Ascending aorta (tissue), 2 donors: ENCODE measurements at regions not wholly inside any gene's neighbourhood (a gene's known extent, or its start where the extent isn't known, plus 50 kb on each side); places are given as distances from the start of the nearest gene placed in this dataset.

Experiments used
- DNase-seq, 2 donors: peaks; one replicate each; pipeline ENCODE4 v3.0.0-alpha.2; 2019; ENCODE audit warnings: low spot score in 2 of 2
- H3K27ac ChIP-seq, 2 donors: fragments of 200-600 bp; sonication (generic); one replicate each; pipeline ENCODE4 v1.5.1; 2016 to 2017; ENCODE audit warnings: mild to moderate bottlenecking in 1 of 2
- H3K27me3 ChIP-seq: fragments of 200-600 bp; sonication (generic); one replicate; pipeline ENCODE4 v1.5.1; 2017
- H3K36me3 ChIP-seq, 2 donors: fragments of 200-600 bp; sonication (generic); one replicate each; pipeline ENCODE4 v1.5.1; 2016
- H3K4me1 ChIP-seq, 2 donors: fragments of 200-600 bp; sonication (generic); one replicate each; pipeline ENCODE4 v1.5.1; 2016 to 2017; ENCODE audit warnings: mild to moderate bottlenecking in 1 of 2
- H3K4me3 ChIP-seq, 2 donors: fragments of 200-600 bp; sonication (generic); one replicate each; pipeline ENCODE4 v1.5.1; 2016 to 2017; ENCODE audit warnings: mild to moderate bottlenecking in 1 of 2
- H3K9me3 ChIP-seq, 2 donors: fragments of 200-600 bp; sonication (generic); one replicate each; pipeline ENCODE4 v1.5.1; 2016
- intact Hi-C: fragments of 100-400 bp; cut with DNase I; formaldehyde crosslinking; loops from one replicate; pipeline ENCODE4 v1.15.1; 2023
- TF ChIP-seq, protein P1 (sequence below), 3 experiments: fragments of 200-600 bp in 2 of 3; fragments of 450-650 bp in 1 of 3; sonication (generic) in 2 of 3; IDR thresholded peaks; one replicate each; pipeline ENCODE4 v1.5.1; 2016 to 2019; ENCODE audit warnings: antibody characterized with exemption in 3 of 3, mild to moderate bottlenecking in 1 of 3, moderate library complexity in 1 of 3

DNA sequence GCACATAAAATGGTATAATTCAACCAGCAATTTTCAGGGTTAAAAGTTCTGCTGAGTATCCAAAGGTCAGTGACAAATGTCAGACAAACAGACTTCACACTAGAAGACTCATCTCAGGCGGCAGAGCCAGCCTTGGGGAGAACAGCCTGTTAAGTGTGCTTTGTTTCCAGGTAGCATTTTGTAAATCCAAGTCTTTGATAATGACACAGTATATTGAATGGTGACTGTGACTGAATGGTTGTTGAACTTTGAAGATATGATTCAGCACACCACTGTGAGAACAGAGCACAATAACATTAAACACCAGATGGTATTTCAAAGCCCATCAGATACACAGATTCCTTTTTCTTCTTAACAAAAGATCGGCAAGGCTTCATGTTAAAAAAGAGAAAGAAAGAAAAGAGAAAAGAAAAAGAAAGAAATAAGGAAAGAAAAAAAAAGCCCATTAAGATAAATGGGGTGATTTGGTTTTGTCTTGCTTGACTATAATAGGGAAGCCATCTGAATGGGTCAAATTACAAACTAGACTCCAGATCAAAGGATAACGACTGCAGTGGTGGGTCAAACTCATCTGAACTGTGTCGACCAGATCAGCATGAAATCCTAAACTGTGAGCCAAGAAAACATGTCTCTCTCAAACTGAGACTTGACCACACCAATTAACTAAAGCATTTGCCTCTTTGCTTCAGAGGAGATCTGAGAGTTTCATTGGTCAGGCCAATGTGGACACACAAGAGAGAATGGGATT lies 313.0 kb upstream of the ZNF608 start:
- Histone ChIP-seq H3K4me1 (peaks cover 0 to 5% of the 10 kb centered on the region in 2 donors), H3K36me3 (no peaks in the 10 kb centered on the region), H3K27ac (no peak overlapping the region), H3K27me3 (no peaks in the 10 kb centered on the region), H3K4me3 (no peak overlapping the region), H3K9me3 (no peaks in the 10 kb centered on the region)
- intact Hi-C loops, result no loop called here
- DNase-seq, result no peak
- TF ChIP-seq, protein P1, sequence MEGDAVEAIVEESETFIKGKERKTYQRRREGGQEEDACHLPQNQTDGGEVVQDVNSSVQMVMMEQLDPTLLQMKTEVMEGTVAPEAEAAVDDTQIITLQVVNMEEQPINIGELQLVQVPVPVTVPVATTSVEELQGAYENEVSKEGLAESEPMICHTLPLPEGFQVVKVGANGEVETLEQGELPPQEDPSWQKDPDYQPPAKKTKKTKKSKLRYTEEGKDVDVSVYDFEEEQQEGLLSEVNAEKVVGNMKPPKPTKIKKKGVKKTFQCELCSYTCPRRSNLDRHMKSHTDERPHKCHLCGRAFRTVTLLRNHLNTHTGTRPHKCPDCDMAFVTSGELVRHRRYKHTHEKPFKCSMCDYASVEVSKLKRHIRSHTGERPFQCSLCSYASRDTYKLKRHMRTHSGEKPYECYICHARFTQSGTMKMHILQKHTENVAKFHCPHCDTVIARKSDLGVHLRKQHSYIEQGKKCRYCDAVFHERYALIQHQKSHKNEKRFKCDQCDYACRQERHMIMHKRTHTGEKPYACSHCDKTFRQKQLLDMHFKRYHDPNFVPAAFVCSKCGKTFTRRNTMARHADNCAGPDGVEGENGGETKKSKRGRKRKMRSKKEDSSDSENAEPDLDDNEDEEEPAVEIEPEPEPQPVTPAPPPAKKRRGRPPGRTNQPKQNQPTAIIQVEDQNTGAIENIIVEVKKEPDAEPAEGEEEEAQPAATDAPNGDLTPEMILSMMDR (IDR thresholded peaks at IDR 0.05), result no peak

DNA sequence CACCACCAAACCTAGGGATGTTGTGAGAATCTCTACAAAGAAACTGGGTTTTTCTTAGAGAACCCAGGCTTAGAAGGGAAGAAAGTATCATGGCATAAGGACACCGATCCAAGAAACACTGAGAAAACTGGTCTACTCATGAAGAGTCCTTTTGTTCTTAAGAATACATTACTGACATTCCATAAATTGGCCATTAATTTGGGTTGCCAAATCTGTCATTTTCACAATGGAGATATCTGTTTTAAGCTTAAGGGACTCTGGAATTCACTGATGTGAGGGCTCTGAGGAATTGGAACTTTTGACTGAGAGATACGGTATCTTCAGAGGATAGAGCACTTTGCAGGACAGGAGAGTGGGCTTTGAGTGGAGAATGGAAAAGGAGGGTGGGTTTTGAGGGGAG lies 315.3 kb upstream of the ZNF608 start:
- Histone ChIP-seq H3K4me1 (peaks cover 0 to 3% of the 10 kb centered on the region in 2 donors), H3K9me3 (no peaks in the 10 kb centered on the region), H3K4me3 (no peak overlapping the region), H3K27me3 (no peaks in the 10 kb centered on the region), H3K36me3 (no peaks in the 10 kb centered on the region), H3K27ac (no peak overlapping the region)
- TF ChIP-seq, protein P1 (IDR thresholded peaks at IDR 0.05), result no peak
- intact Hi-C loops, result no loop called here
- no peak for DNase-seq

DNA sequence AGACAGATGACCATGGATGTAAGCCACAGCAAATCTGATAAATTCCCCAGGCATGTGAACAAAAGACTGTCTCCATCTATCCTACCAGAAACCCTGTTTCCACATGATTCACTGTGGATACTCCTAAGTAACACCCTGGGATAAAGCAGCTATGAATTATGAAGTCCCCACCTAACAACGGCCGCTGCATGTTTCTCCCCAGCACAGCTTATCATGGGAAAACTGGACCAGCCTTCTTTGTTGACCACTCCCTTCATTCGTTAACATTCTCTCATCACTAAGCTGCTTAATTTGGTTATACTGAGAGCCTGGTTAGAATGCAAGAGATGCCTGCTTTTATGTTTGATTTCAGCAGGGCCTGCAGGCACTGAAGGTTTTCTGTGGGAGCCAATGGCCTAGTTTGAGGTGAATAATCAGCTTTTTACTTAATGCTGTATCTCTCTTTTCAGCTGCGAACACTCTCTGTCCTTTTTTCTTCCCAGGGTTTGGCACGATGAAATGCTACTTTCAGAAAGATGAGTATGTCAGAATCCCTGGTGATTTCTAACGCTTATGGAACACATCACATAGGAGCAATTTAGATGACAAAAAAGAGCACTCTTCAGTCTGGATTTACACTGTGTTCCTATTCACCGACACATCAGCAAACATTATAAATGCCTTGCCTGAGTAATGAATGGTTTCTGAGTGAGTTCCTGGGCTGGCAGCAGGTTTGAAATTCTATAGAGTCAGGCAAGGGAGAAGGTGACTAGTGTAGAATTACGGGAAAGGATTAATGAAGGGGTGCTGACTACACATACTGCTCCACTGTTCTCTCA lies 318.4 kb upstream of the ZNF608 start:
- no peak overlapping the region for H3K4me3 ChIP-seq

DNA sequence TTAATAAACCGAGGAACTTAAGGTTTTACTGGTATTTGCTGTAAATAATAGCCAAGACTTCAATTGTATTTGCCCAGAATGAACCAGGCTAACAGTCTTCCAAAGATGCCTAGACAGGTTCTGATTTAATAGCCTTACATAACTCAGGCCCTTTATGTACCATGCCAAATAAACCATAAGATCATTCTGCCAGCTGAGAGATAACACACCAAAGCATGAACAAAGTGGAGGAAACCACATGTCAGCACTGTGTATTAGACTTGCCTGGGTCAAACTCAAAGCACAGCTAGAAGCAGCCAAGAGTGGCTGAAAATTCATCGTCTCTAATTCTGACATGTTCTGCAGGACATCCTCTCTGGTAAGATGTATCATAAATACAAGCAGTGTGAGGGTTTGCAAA lies 319.3 kb upstream of the ZNF608 start:
- Histone ChIP-seq H3K27me3 (no peaks in the 10 kb centered on the region), H3K36me3 (no peaks in the 10 kb centered on the region), H3K27ac (no peak overlapping the region), H3K9me3 (no peaks in the 10 kb centered on the region), H3K4me1 (no peaks in the 10 kb centered on the region), H3K4me3 (no peak overlapping the region)
- TF ChIP-seq, protein P1 (IDR thresholded peaks at IDR 0.05), result no peak
- intact Hi-C loops, result no loop called here
- DNase-seq, result no peak

More for the DNA sequence above, 318.4 kb upstream of the ZNF608 start:
- H3K27ac ChIP-seq, result no peak overlapping the region
- intact Hi-C loops, result no loop called here
- H3K9me3 ChIP-seq, result no peaks in the 10 kb centered on the region
- no peaks in the 10 kb centered on the region for H3K27me3 ChIP-seq
- TF ChIP-seq, protein P1 (IDR thresholded peaks at IDR 0.05), result no peak
- H3K36me3 ChIP-seq, result no peaks in the 10 kb centered on the region
- DNase-seq, result no peak
- H3K4me1 ChIP-seq, result no peaks in the 10 kb centered on the region

DNA sequence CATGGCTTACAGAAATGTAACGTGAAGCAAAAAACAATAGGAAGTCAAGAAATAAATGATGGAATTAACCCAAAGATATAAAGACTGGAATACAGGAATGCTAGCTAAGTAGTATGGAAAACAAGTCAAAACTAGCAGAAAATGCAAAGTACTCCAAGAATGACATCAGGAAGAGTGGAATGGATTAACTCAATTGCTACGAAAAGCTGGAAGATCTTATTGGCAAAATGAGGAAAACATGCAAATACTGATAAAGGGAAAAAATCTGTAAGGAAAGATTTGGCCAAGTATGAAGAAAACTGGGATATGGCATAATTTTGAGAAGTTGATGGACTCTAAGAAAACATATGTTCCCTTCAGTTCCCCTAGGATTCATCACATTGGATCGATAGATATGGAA lies 324.5 kb upstream of the ZNF608 start:
- H3K36me3 ChIP-seq, result no peaks in the 10 kb centered on the region
- H3K4me1 ChIP-seq, result no peaks in the 10 kb centered on the region
- no peak for DNase-seq
- H3K27ac ChIP-seq, result no peak overlapping the region
- no peaks in the 10 kb centered on the region for H3K27me3 ChIP-seq
- intact Hi-C loops, result no loop called here
- no peak overlapping the region for H3K4me3 ChIP-seq
- TF ChIP-seq, protein P1 (IDR thresholded peaks at IDR 0.05), result no peak
- H3K9me3 ChIP-seq, result peaks cover 4 to 15% of the 10 kb centered on the region in 2 donors
